GM12878 (cell line): ENCODE measurements at regions not wholly inside any gene's neighbourhood (a gene's known extent, or its start where the extent isn't known, plus 50 kb on each side); places are given as distances from the start of the nearest gene placed in this dataset.
"Not testable (repeated sequence)": the region's sequence is repeated elsewhere in the genome, so short reads cannot be mapped to it uniquely, and the experiment has no call there.

ENCODE experiments used
- ATAC-seq: fragments of 200-7000 bp; cut with Tn5 transposase; 3 replicates; pipeline ENCODE4 v1.9.1; 2020; ENCODE audit warnings: mild to moderate bottlenecking, moderate library complexity
- BruUV-seq: library from RNA; stranded (reverse); fragments of 400-500 nt; replicated peaks from 2 replicates; lab custom pipeline; 2021; lab: Mats Ljungman, UMichigan
- CTCF ChIA-PET: fragments of 300-600 bp; sonication (Branson Sonifier 250); formaldehyde crosslinking; extraction: SDS; loops from one replicate; lab custom pipeline; 2021; ENCODE audit warnings: inconsistent platforms; lab: Yijun Ruan, JAX
- POLR2A ChIA-PET: fragments of 350-600 bp; formaldehyde crosslinking; extraction: SDS; loops from one replicate; lab custom pipeline; 2021; ENCODE audit warnings: inconsistent platforms; lab: Charles Lee
- RAD21 ChIA-PET: fragments of 300-600 bp; sonication (Branson Sonifier 250); formaldehyde crosslinking; loops from one replicate; lab custom pipeline; 2023; ENCODE audit warnings: antibody characterized with exemption; ENCODE audit not compliant: unreplicated experiment; lab: Charles Lee
- SMC1A ChIA-PET: fragments of 300-600 bp; sonication (Branson Sonifier 250); formaldehyde crosslinking; loops from one replicate; lab custom pipeline; 2023; ENCODE audit not compliant: unreplicated experiment, uncharacterized antibody; lab: Charles Lee
- DNase-seq: peaks from one replicate; pipeline ENCODE4 v3.0.0-alpha.2; 2011; ENCODE audit warnings: low read depth, low spot score
- FAIRE-seq: peaks from 3 replicates; lab custom pipeline; 2011; peaks lifted over from hg19 to GRCh38; lab: Jason Lieb, UNC
- H2AFZ ChIP-seq: 2 replicates; pipeline ENCODE4 v1.6.0; 2011; ENCODE audit warnings: low read depth, low read length, control low read depth; ENCODE audit not compliant: control insufficient read depth
- H3K27ac ChIP-seq: 2 replicates; pipeline ENCODE4 v1.5.1; 2011; ENCODE audit warnings: control low read depth; ENCODE audit not compliant: control insufficient read depth, insufficient read depth
- H3K27me3 ChIP-seq, 2 experiments: replicated peaks in 1 of 2; 2 replicates each; pipeline versions ENCODE4 v1.6.0 to v1.6.1; 2011; ENCODE audit warnings: low read length in 1 of 2; ENCODE audit not compliant: control insufficient read depth in 2 of 2, insufficient read depth in 2 of 2
- H3K36me3 ChIP-seq, 2 experiments: 2 replicates each; pipeline ENCODE4 v1.5.1; 2011; ENCODE audit warnings: low read length in 1 of 2; ENCODE audit not compliant: control insufficient read depth in 2 of 2, insufficient read depth in 2 of 2
- H3K4me1 ChIP-seq: 2 replicates; pipeline ENCODE4 v1.6.1; 2011; ENCODE audit warnings: mild to moderate bottlenecking, low read length, moderate library complexity, mixed read lengths; ENCODE audit not compliant: control insufficient read depth, insufficient read depth
- H3K4me2 ChIP-seq: 2 replicates; pipeline ENCODE4 v1.6.0; 2011; ENCODE audit warnings: control low read depth; ENCODE audit not compliant: control insufficient read depth, insufficient read depth
- H3K4me3 ChIP-seq: fragments of 200-600 bp; sonication (generic); 2 replicates; pipeline ENCODE4 v1.5.1; 2016
- H3K79me2 ChIP-seq: 2 replicates; pipeline ENCODE4 v1.6.0; 2011; ENCODE audit warnings: low read length; ENCODE audit not compliant: control insufficient read depth, insufficient read depth
- H3K9ac ChIP-seq: 2 replicates; pipeline ENCODE4 v1.8.0; 2011; ENCODE audit warnings: low read length, control low read depth, mixed read lengths; ENCODE audit not compliant: control insufficient read depth, insufficient read depth
- H3K9me3 ChIP-seq: replicated peaks from 3 replicates; pipeline ENCODE4 v1.5.1; 2011; ENCODE audit warnings: mild to moderate bottlenecking, low read length; ENCODE audit not compliant: control insufficient read depth, insufficient read depth
- H4K20me1 ChIP-seq: 2 replicates; pipeline ENCODE4 v1.6.0; 2011; ENCODE audit not compliant: control insufficient read depth, insufficient read depth
- ASH2L ChIP-seq: fragments of 300-600, 200-600 bp; sonication (generic); IDR thresholded peaks from 2 replicates; pipeline ENCODE4 v1.6.1; 2017; ENCODE audit warnings: low read depth, mild to moderate bottlenecking, borderline replicate concordance
- KLF5 ChIP-seq: fragments of 450-650 bp; IDR thresholded peaks from 2 replicates; pipeline ENCODE4 v1.6.1; 2014; ENCODE audit warnings: mild to moderate bottlenecking; ENCODE audit not compliant: partially characterized antibody
- POLR2AphosphoS5 ChIP-seq: IDR thresholded peaks from 2 replicates; pipeline ENCODE4 v1.6.1; 2011; ENCODE audit warnings: mild to moderate bottlenecking, low read length, inconsistent platforms
- RFX5 ChIP-seq: IDR thresholded peaks from 2 replicates; pipeline ENCODE4 v1.6.1; 2011; ENCODE audit warnings: low read depth, low read length, improper control_type of control experiment
- SMAD5 ChIP-seq: IDR thresholded peaks from 2 replicates; pipeline ENCODE4 v1.6.1; 2016; ENCODE audit warnings: antibody characterized with exemption, low read depth
- SRF ChIP-seq, 2 experiments: IDR thresholded peaks; 2 replicates each; pipeline ENCODE4 v1.6.1; 2011; ENCODE audit warnings: low read depth in 2 of 2, low read length in 2 of 2, mild to moderate bottlenecking in 1 of 2, moderate library complexity in 1 of 2
- SUZ12 ChIP-seq: fragments of 200-600 bp; sonication (generic); IDR thresholded peaks from one replicate; pipeline ENCODE4 v1.6.1; 2018; ENCODE audit warnings: antibody characterized with exemption, mild to moderate bottlenecking; ENCODE audit not compliant: unreplicated experiment
- ZNF24 ChIP-seq: fragments of 450-650 bp; IDR thresholded peaks from 2 replicates; pipeline ENCODE4 v1.6.1; 2017; ENCODE audit warnings: antibody characterized with exemption, mild to moderate bottlenecking
- WGBS: methylation state at CpG from one replicate; pipeline ENCODE4 v1.1.6; 2016; ENCODE audit warnings: low lambda C conversion rate; ENCODE audit not compliant: insufficient replicate concordance, insufficient coverage; ENCODE audit errors: missing lambda C conversion rate; 5-methylcytosine and 5-hydroxymethylcytosine counted together
- in situ Hi-C: fragments of 300-500 bp; cut with MboI; formaldehyde crosslinking; loops from 9 replicates; pipeline ENCODE4 v1.14.3; 2018; ENCODE audit warnings: mixed read lengths
- intact Hi-C: fragments of 100-400 bp; cut with micrococcal nuclease; formaldehyde crosslinking; loops from one replicate; pipeline ENCODE4 v1.14.2; 2022; ENCODE audit not compliant: unreplicated experiment

- in situ Hi-C loops, FAIRE-seq, H2AFZ ChIP-seq, DNase-seq, BruUV-seq, H3K9ac ChIP-seq, intact Hi-C loops, H4K20me1 ChIP-seq, ATAC-seq, H3K4me3 ChIP-seq, H3K36me3 ChIP-seq, H3K4me2 ChIP-seq, H3K27ac ChIP-seq, H3K27me3 ChIP-seq, H3K79me2 ChIP-seq: not testable (repeated sequence)
- Histone ChIP-seq H3K9me3 (peaks cover 10% of the 10 kb centered on the region; the same call in 2 of the 3 replicates), H3K4me1 (peaks cover 23% of the 10 kb centered on the region)
- ChIA-PET SMC1A (interaction anchor here (0.9 kb wide), 1 partner anchor 59 kb away, joined by 3 read pairs; no protein-coding TSS in a partner anchor), POLR2A (interaction anchor here (0.7 kb wide), 1 partner anchor 50 kb away, joined by 7 read pairs; no protein-coding TSS in a partner anchor), RAD21 (interaction anchor here (1.2 kb wide), 1 partner anchor 77 kb away, joined by 3 read pairs; no protein-coding TSS in a partner anchor), CTCF (interaction anchor here (0.7 kb wide), 1 partner anchor 77 kb away, joined by 3 read pairs; no protein-coding TSS in a partner anchor)
- 97% methylated on average over 27 of the region's 44 CpGs for WGBS
These were observed 92.1 kb upstream of the MSH6 start for GRCh38 chr2:47690706-47691325.

GRCh38 chr2:47690132-47690531 is 92.8 kb upstream of the MSH6 start:
- ATAC-seq (no peak), FAIRE-seq (no peak), DNase-seq (no peak)
- 24% methylated on average over 2 of the region's 2 CpGs for WGBS
- Histone ChIP-seq H3K9me3 (peaks cover 10% of the 10 kb centered on the region; the same call in 2 of the 3 replicates), H3K79me2 (no peaks in the 10 kb centered on the region), H4K20me1 (no peaks in the 10 kb centered on the region), H3K4me2 (no peak overlapping the region), H3K27ac (no peak overlapping the region), H3K9ac (no peak overlapping the region), H3K36me3 (no peaks in the 10 kb centered on the region), H2AFZ (no peak overlapping the region)
- in situ Hi-C loops: no loop called here
- POLR2A ChIA-PET: no interaction called here
- SMC1A ChIA-PET: interaction anchor here (0.9 kb wide), 1 partner anchor 58 kb away, joined by 3 read pairs; no protein-coding TSS in a partner anchor
- RAD21 ChIA-PET: interaction anchor here (1.2 kb wide), 1 partner anchor 77 kb away, joined by 3 read pairs; no protein-coding TSS in a partner anchor
- CTCF ChIA-PET: interaction anchor here (0.7 kb wide), 1 partner anchor 77 kb away, joined by 3 read pairs; no protein-coding TSS in a partner anchor
- no TSS peak for BruUV-seq
- TF ChIP-seq KLF5 (no peak), POLR2AphosphoS5 (no peak), RFX5 (no peak), SMAD5 (no peak), ZNF24 (no peak), ASH2L (no peak), SUZ12 (no peak), SRF (IDR thresholded peaks at IDR 0.05; ENCODE audit: low read depth in 2 of 2, low read length in 2 of 2) (no peak)
- TF ChIP-seq, all 136 proteins: peak for 0
- peaks cover 18% of the 10 kb centered on the region for H3K4me1 ChIP-seq
- no peak overlapping the region for H3K4me3 ChIP-seq
- H3K27me3 ChIP-seq: no peaks in the 10 kb centered on the region
- intact Hi-C loops: no loop called here
